GM23338 (cell line): ENCODE measurements at regions not wholly inside any gene's neighbourhood (a gene's known extent, or its start where the extent isn't known, plus 50 kb on each side); places are given as distances from the start of the nearest gene placed in this dataset.

Experiments
- ATAC-seq: fragments of 200-7000 bp; cut with Tn5 transposase; 3 replicates; pipeline ENCODE4 v1.9.1; 2020
- DNase-seq: peaks from one replicate; pipeline ENCODE4 v3.0.0-alpha.2; 2015; ENCODE audit warnings: low spot score
- H2AFZ ChIP-seq: fragments of 200-600 bp; sonication (generic); 2 replicates; pipeline ENCODE4 v1.8.0; 2016; ENCODE audit warnings: antibody characterized with exemption, mild to moderate bottlenecking, moderate library complexity
- H3F3A ChIP-seq: fragments of 200-600 bp; sonication (generic); replicated peaks from 2 replicates; pipeline ENCODE4 v1.8.0; 2017; ENCODE audit warnings: antibody characterized with exemption, mixed run types, low read depth
- H3K27ac ChIP-seq: fragments of 200-600 bp; sonication (generic); 2 replicates; pipeline ENCODE4 v1.6.1; 2016; ENCODE audit warnings: low read depth
- H3K27me3 ChIP-seq: fragments of 200-600 bp; sonication (generic); 2 replicates; pipeline ENCODE4 v1.8.0; 2016; ENCODE audit warnings: mild to moderate bottlenecking, mixed run types, moderate library complexity; ENCODE audit not compliant: insufficient read depth
- H3K36me3 ChIP-seq: fragments of 200-600 bp; sonication (generic); 2 replicates; pipeline ENCODE4 v1.8.0; 2016; ENCODE audit warnings: mild to moderate bottlenecking; ENCODE audit not compliant: insufficient read depth
- H3K4me1 ChIP-seq: fragments of 200-600 bp; sonication (generic); 2 replicates; pipeline ENCODE4 v1.8.0; 2016; ENCODE audit warnings: mild to moderate bottlenecking, moderate library complexity; ENCODE audit not compliant: insufficient read depth
- H3K4me2 ChIP-seq: fragments of 200-600 bp; sonication (generic); 2 replicates; pipeline ENCODE4 v1.7.1; 2017; ENCODE audit warnings: mixed run types
- H3K4me3 ChIP-seq: fragments of 200-600 bp; sonication (generic); 2 replicates; pipeline ENCODE4 v1.6.1; 2016; ENCODE audit warnings: mixed run types
- H3K79me2 ChIP-seq: fragments of 200-600 bp; sonication (generic); replicated peaks from 2 replicates; pipeline ENCODE4 v1.8.0; 2017; ENCODE audit warnings: mild to moderate bottlenecking; ENCODE audit not compliant: insufficient read depth
- H3K9me2 ChIP-seq: fragments of 200-600 bp; sonication (generic); 2 replicates; pipeline ENCODE4 v1.8.0; 2017; ENCODE audit not compliant: insufficient read depth
- H4K20me1 ChIP-seq: fragments of 200-600 bp; sonication (generic); replicated peaks from 2 replicates; pipeline ENCODE4 v1.8.0; 2017; ENCODE audit warnings: mild to moderate bottlenecking; ENCODE audit not compliant: insufficient read depth
- H3K27ac Mint-ChIP-seq: 2 replicates; pipeline ENCODE4 v1.8.0; 2020; ENCODE audit warnings: inconsistent platforms, mild to moderate bottlenecking, moderate library complexity, mixed read lengths
- H3K27me3 Mint-ChIP-seq: 3 replicates; pipeline ENCODE4 v1.8.0; 2022; ENCODE audit warnings: low read depth, mild to moderate bottlenecking, moderate library complexity, mixed read lengths, inconsistent platforms; ENCODE audit not compliant: insufficient read depth, poor library complexity
- H3K36me3 Mint-ChIP-seq: 3 replicates; pipeline ENCODE4 v1.8.0; 2021; ENCODE audit warnings: low read depth, mild to moderate bottlenecking, inconsistent platforms, moderate library complexity, mixed read lengths
- H3K4me1 Mint-ChIP-seq: 3 replicates; pipeline ENCODE4 v1.8.0; 2020; ENCODE audit warnings: mild to moderate bottlenecking, inconsistent platforms, mixed read lengths
- H3K4me3 Mint-ChIP-seq: 3 replicates; pipeline ENCODE4 v1.8.0; 2021; ENCODE audit warnings: moderate library complexity, mild to moderate bottlenecking, inconsistent platforms, mixed read lengths
- H3K9me3 Mint-ChIP-seq: 3 replicates; pipeline ENCODE4 v1.8.0; 2020; ENCODE audit warnings: moderate library complexity, mild to moderate bottlenecking, inconsistent platforms, mixed read lengths
- CREB1 ChIP-seq: fragments of 250-450 bp; sonication (Bioruptor Pico); IDR thresholded peaks from 2 replicates; pipeline ENCODE4 v1.5.0; 2020; ENCODE audit warnings: low read depth, mild to moderate bottlenecking, moderate library complexity
- CTCF ChIP-seq, 2 experiments: fragments of 200-600 bp in 1 of 2; sonication (generic) in 1 of 2; conservative IDR thresholded peaks; 2 replicates each; pipeline versions ENCODE4 v1.5.1 to v1.6.1; 2016 to 2017; ENCODE audit warnings: antibody characterized with exemption in 2 of 2, low read depth in 2 of 2, mild to moderate bottlenecking in 2 of 2, moderate library complexity in 1 of 2
- ETS1 ChIP-seq: IDR thresholded peaks from 2 replicates; pipeline ENCODE4 v1.6.1; 2016; ENCODE audit warnings: antibody characterized with exemption
- EZH2phosphoT487 ChIP-seq: fragments of 200-600 bp; sonication (generic); IDR thresholded peaks from one replicate; pipeline ENCODE4 v1.8.1; 2018; ENCODE audit warnings: antibody characterized with exemption; ENCODE audit not compliant: unreplicated experiment
- JUNB ChIP-seq: IDR thresholded peaks from one replicate; pipeline ENCODE4 v1.6.1; 2016; ENCODE audit warnings: antibody characterized with exemption; ENCODE audit not compliant: unreplicated experiment
- REST ChIP-seq: IDR thresholded peaks from one replicate; pipeline ENCODE4 v1.6.1; 2018; ENCODE audit warnings: antibody characterized with exemption; ENCODE audit not compliant: unreplicated experiment
- ZNF114 ChIP-seq: fragments of 250-450 bp; sonication (Bioruptor Pico); IDR thresholded peaks from 2 replicates; pipeline ENCODE4 v1.5.0; 2020; ENCODE audit warnings: mild to moderate bottlenecking, moderate library complexity
- ZNF331 ChIP-seq: fragments of 250-450 bp; sonication (Bioruptor Pico); IDR thresholded peaks from 2 replicates; pipeline ENCODE4 v1.5.0; 2020; ENCODE audit warnings: low read depth, mild to moderate bottlenecking, moderate library complexity
- ZNF462 ChIP-seq: fragments of 250-450 bp; sonication (Bioruptor Pico); IDR thresholded peaks from 2 replicates; pipeline ENCODE4 v1.5.0; 2020; ENCODE audit warnings: mild to moderate bottlenecking, moderate library complexity

GRCh38 chr7:25684360-25684759 is 456.1 kb upstream of the NPVF start:
- no peaks in the 10 kb centered on the region for H3K9me3 Mint-ChIP-seq
- Histone ChIP-seq H3K27ac (no peak overlapping the region), H3K36me3 (no peaks in the 10 kb centered on the region), H3K4me1 (no peaks in the 10 kb centered on the region), H3K79me2 (no peaks in the 10 kb centered on the region), H3K4me3 (no peak overlapping the region), H3F3A (no peaks in the 10 kb centered on the region), H3K27me3 (no peaks in the 10 kb centered on the region), H2AFZ (no peak overlapping the region), H4K20me1 (no peaks in the 10 kb centered on the region), H3K4me2 (no peak overlapping the region), H3K9me2 (peaks cover 1% of the 10 kb centered on the region; the same call in 1 of the 2 replicates)
- H3K4me3 Mint-ChIP-seq, result no peak overlapping the region
- DNase-seq, result no peak
- no peak for TF ChIP-seq EZH2phosphoT487
- TF ChIP-seq ZNF114 (CRISPR knock-in tag), result no peak
- no peak for TF ChIP-seq JUNB
- no peak for TF ChIP-seq CTCF (conservative IDR thresholded peaks at IDR 0.05; ENCODE audit: low read depth in 2 of 2)
- TF ChIP-seq ETS1, result no peak
- no peaks in the 10 kb centered on the region for H3K4me1 Mint-ChIP-seq
- H3K27ac Mint-ChIP-seq, result no peak overlapping the region
- no peak for ATAC-seq
- no peaks in the 10 kb centered on the region for H3K36me3 Mint-ChIP-seq
- H3K27me3 Mint-ChIP-seq, result peaks cover 2% of the 10 kb centered on the region

GRCh38 chr7:25686493-25686892 is 458.2 kb upstream of the NPVF start:
- H3K4me2 ChIP-seq, result no peak overlapping the region
- no peaks in the 10 kb centered on the region for H3F3A ChIP-seq
- no peaks in the 10 kb centered on the region for H3K79me2 ChIP-seq
- H3K4me3 ChIP-seq, result no peak overlapping the region
- H3K4me3 Mint-ChIP-seq, result no peak overlapping the region
- H3K27me3 Mint-ChIP-seq, result peaks cover 2% of the 10 kb centered on the region
- H3K4me1 Mint-ChIP-seq, result no peaks in the 10 kb centered on the region
- no peak overlapping the region for H3K27ac ChIP-seq
- no peaks in the 10 kb centered on the region for H3K36me3 ChIP-seq
- H2AFZ ChIP-seq, result no peak overlapping the region
- no peaks in the 10 kb centered on the region for H3K9me2 ChIP-seq
- no peaks in the 10 kb centered on the region for H3K36me3 Mint-ChIP-seq
- H3K27ac Mint-ChIP-seq, result no peak overlapping the region; the same call in 1 of the 2 replicates
- no peaks in the 10 kb centered on the region for H3K27me3 ChIP-seq
- ATAC-seq, result no peak
- no peak for DNase-seq
- no peaks in the 10 kb centered on the region for H4K20me1 ChIP-seq
- H3K9me3 Mint-ChIP-seq, result no peaks in the 10 kb centered on the region
- H3K4me1 ChIP-seq, result no peaks in the 10 kb centered on the region
- TF ChIP-seq EZH2phosphoT487, result no peak
- no peak for TF ChIP-seq JUNB
- TF ChIP-seq ZNF331 (CRISPR knock-in tag), result no peak
- no peak for TF ChIP-seq ZNF462
- no peak for TF ChIP-seq REST
- TF ChIP-seq ZNF114 (CRISPR knock-in tag), result no peak
- TF ChIP-seq CREB1 (CRISPR knock-in tag), result no peak
